ENCODE measurements at regions not wholly inside any gene's neighbourhood (a gene's known extent, or its start where the extent isn't known, plus 50 kb on each side); places are given as distances from the start of the nearest gene placed in this dataset.

GRCh38 chr6:168990019-168990751, 263.5 kb downstream of the THBS2 start:
- Histone ChIP-seq H2AFZ (ENCODE audit: low read depth) (no peak overlapping the region), H4K20me1 (ENCODE audit: insufficient read depth) (no peaks in the 10 kb centered on the region), H3K79me2 (ENCODE audit: insufficient read depth, low read depth) (no peaks in the 10 kb centered on the region), H3K4me2 (no peak overlapping the region), H3K36me3 (ENCODE audit: insufficient read depth) (no peaks in the 10 kb centered on the region), H3K27ac (no peak overlapping the region), H3K27me3 (ENCODE audit: insufficient read depth, low read depth) (no peaks in the 10 kb centered on the region), H3K9ac (no peak overlapping the region), H3K4me3 (IDR thresholded peaks at IDR 0.05; ENCODE audit: insufficient read depth, low read depth, low read length) (no peak overlapping the region), H3K4me1 (ENCODE audit: low read depth, poor library complexity, severe bottlenecking) (no peaks in the 10 kb centered on the region)
- no peak for TF ChIP-seq CTCF (conservative IDR thresholded peaks at IDR 0.05; ENCODE audit: low read depth, low read length)

GRCh38 chr6:168989421-168989820, 264.2 kb downstream of the THBS2 start:
- Histone ChIP-seq H3K4me1 (ENCODE audit: low read depth, poor library complexity, severe bottlenecking) (no peaks in the 10 kb centered on the region), H3K27me3 (ENCODE audit: insufficient read depth, low read depth) (no peaks in the 10 kb centered on the region), H3K79me2 (ENCODE audit: insufficient read depth, low read depth) (no peaks in the 10 kb centered on the region), H3K9ac (no peak overlapping the region), H3K4me3 (IDR thresholded peaks at IDR 0.05; ENCODE audit: insufficient read depth, low read depth, low read length) (no peak overlapping the region), H4K20me1 (ENCODE audit: insufficient read depth) (no peaks in the 10 kb centered on the region), H3K36me3 (ENCODE audit: insufficient read depth) (no peaks in the 10 kb centered on the region), H3K27ac (no peak overlapping the region), H2AFZ (ENCODE audit: low read depth) (no peak overlapping the region), H3K4me2 (no peak overlapping the region)
- TF ChIP-seq CTCF (conservative IDR thresholded peaks at IDR 0.05; ENCODE audit: low read depth, low read length): no peak

- no peaks in the 10 kb centered on the region for H3K79me2 ChIP-seq (ENCODE audit: insufficient read depth, low read depth)
- H3K4me1 ChIP-seq (ENCODE audit: low read depth, poor library complexity, severe bottlenecking): no peaks in the 10 kb centered on the region
- H3K27me3 ChIP-seq (ENCODE audit: insufficient read depth, low read depth): no peaks in the 10 kb centered on the region
- no peak overlapping the region for H3K27ac ChIP-seq
- H3K36me3 ChIP-seq (ENCODE audit: insufficient read depth): no peaks in the 10 kb centered on the region
- H3K9ac ChIP-seq: no peak overlapping the region
- H3K4me2 ChIP-seq: no peak overlapping the region
- H4K20me1 ChIP-seq (ENCODE audit: insufficient read depth): no peaks in the 10 kb centered on the region
- TF ChIP-seq CTCF (conservative IDR thresholded peaks at IDR 0.05; ENCODE audit: low read depth, low read length): no peak
- H3K4me3 ChIP-seq (IDR thresholded peaks at IDR 0.05; ENCODE audit: insufficient read depth, low read depth, low read length): no peak overlapping the region
- H2AFZ ChIP-seq (ENCODE audit: low read depth): no peak overlapping the region
Measured at GRCh38 chr6:168988801-168989200, 264.8 kb downstream of the THBS2 start.

GRCh38 chr6:168988280-168988679, 265.4 kb downstream of the THBS2 start:
- no peak overlapping the region for H3K4me2 ChIP-seq
- no peaks in the 10 kb centered on the region for H3K27me3 ChIP-seq (ENCODE audit: insufficient read depth, low read depth)
- H3K9ac ChIP-seq: no peak overlapping the region
- no peak overlapping the region for H2AFZ ChIP-seq (ENCODE audit: low read depth)
- no peak overlapping the region for H3K27ac ChIP-seq
- no peak for TF ChIP-seq CTCF (conservative IDR thresholded peaks at IDR 0.05; ENCODE audit: low read depth, low read length)
- no peaks in the 10 kb centered on the region for H3K4me1 ChIP-seq (ENCODE audit: low read depth, poor library complexity, severe bottlenecking)
- H3K79me2 ChIP-seq (ENCODE audit: insufficient read depth, low read depth): no peaks in the 10 kb centered on the region
- no peak overlapping the region for H3K4me3 ChIP-seq (IDR thresholded peaks at IDR 0.05; ENCODE audit: insufficient read depth, low read depth, low read length)
- H4K20me1 ChIP-seq (ENCODE audit: insufficient read depth): no peaks in the 10 kb centered on the region
- H3K36me3 ChIP-seq (ENCODE audit: insufficient read depth): no peaks in the 10 kb centered on the region
